Testis (tissue), 2 donors: ENCODE measurements at regions not wholly inside any gene's neighbourhood (a gene's known extent, or its start where the extent isn't known, plus 50 kb on each side); places are given as distances from the start of the nearest gene placed in this dataset.

Experiments
- POLR2A ChIP-seq: fragments of 450-650 bp; IDR thresholded peaks from one replicate; pipeline ENCODE4 v1.6.1; 2017; ENCODE audit warnings: antibody characterized with exemption, mild to moderate bottlenecking, moderate library complexity
- TF ChIP-seq, protein P1 (sequence below), 3 experiments: fragments of 450-650 bp in 2 of 3; fragments of 200-600 bp in 1 of 3; sonication (generic) in 1 of 3; IDR thresholded peaks; one replicate each; pipeline ENCODE4 v1.5.1; 2016 to 2019; ENCODE audit warnings: antibody characterized with exemption in 3 of 3, mild to moderate bottlenecking in 2 of 3, moderate library complexity in 1 of 3

DNA sequence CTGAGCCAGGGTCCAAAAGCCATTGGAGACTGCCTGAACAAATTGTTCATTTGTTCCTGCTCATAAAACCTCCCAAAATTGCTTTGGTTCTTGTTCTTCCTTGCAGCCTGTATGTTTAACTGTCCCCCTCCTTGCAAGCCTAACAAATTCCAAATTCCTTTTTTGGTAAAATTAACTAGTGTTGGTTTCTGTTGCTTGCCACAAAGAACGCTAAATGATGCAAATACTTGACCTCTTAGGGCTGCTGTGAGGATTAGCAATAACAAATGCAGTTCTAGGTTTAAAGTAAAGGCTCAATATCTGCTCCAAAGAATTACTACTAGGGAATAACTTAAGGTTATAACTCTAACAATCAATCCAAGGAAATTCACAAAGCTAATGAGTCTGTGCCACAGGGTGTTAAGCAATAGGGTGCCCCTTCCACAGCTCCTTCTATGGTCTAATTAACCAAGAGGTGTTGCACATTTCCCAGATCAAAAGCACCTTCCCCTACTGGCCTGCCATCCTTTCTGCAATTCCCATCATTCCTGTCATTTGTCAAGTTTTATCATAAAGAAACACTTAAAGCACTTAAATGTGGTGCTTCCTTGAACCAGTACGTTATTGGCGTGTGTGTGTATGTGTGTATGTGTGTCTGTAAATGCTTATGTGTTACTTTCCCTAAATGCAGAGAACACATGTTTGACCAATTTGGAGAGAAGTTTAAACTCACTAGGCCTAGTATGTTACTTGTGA lies 110.2 kb downstream of the RAP2A start:
- TF ChIP-seq, protein P1, sequence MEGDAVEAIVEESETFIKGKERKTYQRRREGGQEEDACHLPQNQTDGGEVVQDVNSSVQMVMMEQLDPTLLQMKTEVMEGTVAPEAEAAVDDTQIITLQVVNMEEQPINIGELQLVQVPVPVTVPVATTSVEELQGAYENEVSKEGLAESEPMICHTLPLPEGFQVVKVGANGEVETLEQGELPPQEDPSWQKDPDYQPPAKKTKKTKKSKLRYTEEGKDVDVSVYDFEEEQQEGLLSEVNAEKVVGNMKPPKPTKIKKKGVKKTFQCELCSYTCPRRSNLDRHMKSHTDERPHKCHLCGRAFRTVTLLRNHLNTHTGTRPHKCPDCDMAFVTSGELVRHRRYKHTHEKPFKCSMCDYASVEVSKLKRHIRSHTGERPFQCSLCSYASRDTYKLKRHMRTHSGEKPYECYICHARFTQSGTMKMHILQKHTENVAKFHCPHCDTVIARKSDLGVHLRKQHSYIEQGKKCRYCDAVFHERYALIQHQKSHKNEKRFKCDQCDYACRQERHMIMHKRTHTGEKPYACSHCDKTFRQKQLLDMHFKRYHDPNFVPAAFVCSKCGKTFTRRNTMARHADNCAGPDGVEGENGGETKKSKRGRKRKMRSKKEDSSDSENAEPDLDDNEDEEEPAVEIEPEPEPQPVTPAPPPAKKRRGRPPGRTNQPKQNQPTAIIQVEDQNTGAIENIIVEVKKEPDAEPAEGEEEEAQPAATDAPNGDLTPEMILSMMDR (IDR thresholded peaks at IDR 0.05): no peak
- no peak for TF ChIP-seq POLR2A
